ENCODE measurements at regions not wholly inside any gene's neighbourhood (a gene's known extent, or its start where the extent isn't known, plus 50 kb on each side); places are given as distances from the start of the nearest gene placed in this dataset.

GRCh38 chr11:113526521-113526920 lies 51.3 kb upstream of the DRD2 start:
- DNase-seq = no peak

Measured in right lung (tissue), 2 donors.